HG02884 (cell line): ENCODE measurements at regions not wholly inside any gene's neighbourhood (a gene's known extent, or its start where the extent isn't known, plus 50 kb on each side); places are given as distances from the start of the nearest gene placed in this dataset.
A peak's percentile ranks its signal among the peaks of the same experiment; 100 is the strongest.

Experiments used
- ATAC-seq: cut with Tn5 transposase; IDR thresholded peaks from one replicate; pipeline ENCODE4 v1.9.1; 2021; ENCODE audit warnings: mild to moderate bottlenecking, moderate library complexity; ENCODE audit not compliant: unreplicated experiment

- no peak for ATAC-seq
Measured at GRCh38 chr4:156255230-156256007, 301.8 kb upstream of the CTSO start.

DNA sequence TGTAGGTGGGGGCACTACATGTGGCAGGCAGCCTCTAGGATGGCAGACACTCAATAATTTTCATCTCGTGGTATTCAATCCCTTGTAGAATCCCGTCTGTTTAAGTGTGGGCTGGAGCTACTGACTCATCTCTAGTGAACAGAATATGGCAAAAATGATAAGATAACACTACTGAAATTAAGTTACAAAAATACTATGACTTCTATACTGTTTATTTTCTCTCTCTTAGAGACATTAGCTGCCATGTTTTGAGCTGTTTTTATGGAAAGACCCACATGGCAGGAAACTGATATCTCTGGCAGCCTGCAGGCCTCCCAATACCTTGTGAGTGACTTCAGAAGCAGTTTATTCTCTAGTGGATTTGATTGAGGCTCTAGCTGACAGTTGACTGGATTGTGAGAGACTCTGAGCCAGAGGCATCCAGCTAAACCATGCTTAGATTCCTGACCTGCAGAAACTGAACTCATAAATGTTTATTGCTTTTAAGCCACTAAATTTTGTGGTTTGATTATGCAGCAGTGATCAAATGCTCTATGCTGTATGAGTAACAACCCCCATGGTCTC lies 298.8 kb upstream of the CTSO start:
- ATAC-seq: no peak

GRCh38 chr4:156251373-156252065 lies 297.9 kb upstream of the CTSO start:
- no peak for ATAC-seq

- no peak for ATAC-seq
Measured at GRCh38 chr4:156248917-156249316, 295.3 kb upstream of the CTSO start.

GRCh38 chr4:156247470-156247869 lies 293.8 kb upstream of the CTSO start:
- ATAC-seq: no peak

DNA sequence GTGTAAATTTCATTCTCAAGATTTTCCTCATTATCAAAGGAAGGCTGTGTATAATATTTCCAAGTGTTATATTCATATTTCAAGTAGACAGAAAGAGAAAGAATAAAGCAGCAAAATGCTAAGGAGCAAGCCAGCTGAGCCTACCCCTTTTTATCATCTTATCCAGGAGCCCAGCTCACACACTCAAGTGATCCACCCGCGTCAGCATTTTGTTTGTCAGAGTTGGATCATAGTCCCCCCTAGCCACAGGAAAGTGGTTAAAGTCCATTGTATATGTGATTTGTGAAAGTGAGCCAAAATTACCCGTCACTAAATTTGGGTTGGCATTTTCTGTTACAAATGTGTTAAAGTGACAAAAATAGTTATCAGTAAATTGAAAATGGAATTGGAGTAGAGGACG lies 289.3 kb upstream of the CTSO start:
- no peak for ATAC-seq

GRCh38 chr4:156242390-156242789 lies 288.7 kb upstream of the CTSO start:
- no peak for ATAC-seq

GRCh38 chr4:156241896-156242295 lies 288.2 kb upstream of the CTSO start:
- no peak for ATAC-seq

GRCh38 chr4:156238171-156238570 lies 284.5 kb upstream of the CTSO start:
- ATAC-seq: no peak

GRCh38 chr4:156237231-156237630 lies 283.6 kb upstream of the CTSO start:
- no peak for ATAC-seq

- no peak for ATAC-seq
Measured at GRCh38 chr4:156230176-156230575, 276.5 kb upstream of the CTSO start.

DNA sequence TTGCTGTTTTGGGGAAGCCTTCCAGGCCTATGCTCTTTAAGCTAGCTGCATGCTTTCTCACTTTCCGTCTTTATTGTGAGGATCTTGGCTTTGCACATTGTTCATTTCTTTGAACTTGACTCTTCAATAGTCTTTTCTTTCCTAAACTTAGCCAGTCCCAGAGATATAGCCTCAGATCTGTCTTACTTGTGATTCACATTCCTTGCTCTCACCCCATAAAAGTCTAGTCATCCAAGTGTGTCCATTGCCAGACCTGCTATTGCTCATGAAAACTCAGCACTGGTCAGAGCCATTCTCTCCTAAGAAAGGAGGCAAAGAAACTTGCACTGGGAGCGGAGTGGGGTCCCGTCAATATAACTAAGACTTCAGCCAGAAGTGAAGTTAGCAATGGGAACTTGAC lies 275.0 kb upstream of the CTSO start:
- ATAC-seq: no peak

GRCh38 chr4:156227321-156227720 lies 273.7 kb upstream of the CTSO start:
- ATAC-seq: no peak

DNA sequence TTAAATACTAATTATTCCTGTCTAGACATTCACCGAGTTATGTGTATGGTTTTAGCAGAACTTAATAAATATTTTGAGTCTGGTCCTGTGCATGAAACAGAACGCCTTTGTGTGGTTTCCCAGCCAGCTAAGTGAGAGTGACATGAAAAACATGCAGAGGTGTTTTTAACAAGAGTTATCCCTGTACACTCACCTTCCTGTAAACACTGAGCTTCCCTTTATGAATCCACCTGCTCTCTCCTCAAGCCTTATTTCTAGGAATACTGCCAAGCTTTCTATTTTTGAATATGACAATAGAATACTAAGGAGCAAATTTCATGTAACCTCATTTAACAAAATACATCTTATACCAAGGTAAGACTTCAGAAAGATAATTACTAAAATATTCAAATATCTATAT lies 270.3 kb upstream of the CTSO start:
- no peak for ATAC-seq

- no peak for ATAC-seq
Measured at GRCh38 chr4:156217236-156217635, 263.6 kb upstream of the CTSO start.

DNA sequence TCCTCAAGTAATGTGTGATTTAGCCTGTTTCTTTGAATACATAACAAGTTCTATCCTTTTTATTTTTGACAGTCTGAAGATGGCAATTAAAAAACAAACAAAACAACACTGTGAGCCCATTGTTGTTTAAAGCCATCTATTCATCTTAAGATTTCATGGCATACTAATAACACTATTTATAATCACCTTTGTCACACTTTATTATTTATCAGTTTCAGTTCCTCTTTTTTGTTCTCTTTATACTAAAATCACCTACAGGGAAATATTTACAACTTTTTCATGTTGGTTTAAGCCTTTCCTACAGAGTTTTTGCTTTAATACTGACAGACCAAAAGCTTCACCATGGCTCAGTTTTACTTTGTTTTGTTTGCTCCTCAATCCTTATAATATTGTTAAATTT lies 247.4 kb upstream of the CTSO start:
- ATAC-seq: peak; percentile 95

DNA sequence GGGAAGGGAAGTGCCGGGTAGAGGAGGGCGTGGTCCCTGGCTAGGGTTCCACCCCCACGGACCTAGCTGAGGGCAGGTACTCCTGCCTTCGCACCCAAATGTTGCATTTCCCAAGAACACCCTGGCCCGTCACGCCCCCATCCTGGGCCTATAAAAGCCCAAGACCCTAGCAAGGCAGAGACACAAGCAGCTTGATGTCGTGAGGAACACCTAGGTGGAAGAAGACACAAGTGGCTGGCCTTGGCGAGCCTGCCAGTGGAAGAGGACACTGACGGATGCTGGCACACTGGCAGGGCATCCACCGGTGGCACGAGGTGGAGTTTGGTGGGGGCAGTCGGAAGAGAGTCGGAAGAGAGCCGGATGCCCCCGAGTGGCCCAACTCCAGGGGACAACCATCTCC lies 244.8 kb upstream of the CTSO start:
- ATAC-seq: no peak

GRCh38 chr4:156197216-156197615 lies 243.6 kb upstream of the CTSO start:
- ATAC-seq: no peak

DNA sequence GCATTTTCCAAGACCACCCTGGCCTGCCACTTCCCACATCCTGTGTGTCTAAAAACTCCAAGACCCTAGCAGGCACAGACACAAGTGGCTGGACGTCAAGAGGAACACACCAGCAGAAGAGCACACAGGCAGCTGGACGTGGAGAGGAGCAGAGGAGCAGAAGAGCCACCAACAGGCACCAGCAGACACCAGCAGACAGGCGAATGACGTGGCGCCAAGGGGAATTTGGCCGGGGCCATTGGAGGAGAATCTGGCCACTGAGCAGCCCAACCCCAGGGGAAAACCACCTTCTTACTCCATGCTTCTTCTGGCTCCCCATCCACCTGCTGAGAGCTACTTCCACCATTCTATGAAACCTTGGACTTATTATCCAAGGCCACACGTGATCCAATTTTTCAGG lies 243.1 kb upstream of the CTSO start:
- no peak for ATAC-seq

DNA sequence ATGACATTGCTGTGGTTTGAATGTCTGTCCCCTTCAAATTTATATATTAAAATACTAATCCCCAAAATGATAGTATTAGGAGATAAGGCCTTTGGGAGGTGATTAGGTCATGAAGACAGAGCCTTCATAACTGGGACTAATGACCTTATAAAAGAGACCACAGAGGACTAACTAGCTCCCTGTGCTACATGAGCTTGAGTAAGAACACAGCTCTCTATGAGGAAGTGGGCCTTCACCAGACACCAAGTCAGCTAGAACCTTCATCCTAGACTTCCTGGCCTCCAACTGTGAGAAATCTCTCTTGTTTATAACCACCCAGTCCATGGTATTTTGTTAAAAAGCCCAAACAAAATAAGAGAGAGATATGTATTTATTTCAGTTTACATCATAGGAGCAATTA lies 242.2 kb upstream of the CTSO start:
- peak; percentile 97 for ATAC-seq

DNA sequence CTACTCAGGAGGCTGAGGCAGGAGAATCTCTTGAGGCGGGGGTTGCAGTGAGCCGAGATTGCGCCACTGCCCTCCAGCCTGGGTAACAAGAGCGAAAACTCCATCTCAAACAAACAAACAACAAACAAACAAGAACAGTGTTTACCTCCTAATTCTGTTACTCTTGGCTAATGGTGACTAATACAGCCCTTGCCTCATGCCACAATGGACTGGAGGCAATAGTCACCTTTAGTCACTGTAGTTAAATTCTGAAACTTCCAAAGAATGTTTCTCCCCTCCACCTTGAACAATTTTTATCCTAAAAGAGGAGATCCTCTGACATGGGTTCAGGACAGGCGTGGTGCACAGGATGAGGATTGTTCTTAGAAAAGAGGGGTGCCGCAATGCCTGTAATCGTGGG lies 241.2 kb upstream of the CTSO start:
- ATAC-seq: no peak

DNA sequence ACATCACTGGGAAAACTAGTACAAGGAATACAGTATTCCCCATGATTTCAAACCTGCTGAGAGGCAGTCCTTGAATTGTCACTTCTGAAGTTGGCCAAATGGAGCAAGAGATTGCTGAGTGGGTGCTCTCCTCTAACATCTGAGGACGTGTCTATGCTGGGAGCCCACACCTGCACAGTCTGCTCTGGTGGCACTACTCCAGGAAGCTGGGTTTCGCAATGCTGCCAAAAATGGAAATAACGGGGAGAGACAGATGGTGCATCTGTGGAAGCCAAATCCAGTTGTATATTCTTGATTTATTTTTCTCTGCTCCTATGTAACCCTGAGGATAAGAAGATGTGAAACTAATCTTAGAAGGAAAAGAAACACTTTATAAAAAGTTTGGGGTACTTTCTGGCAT lies 240.1 kb upstream of the CTSO start:
- ATAC-seq: no peak
